ENCODE measurements at regions not wholly inside any gene's neighbourhood (a gene's known extent, or its start where the extent isn't known, plus 50 kb on each side); places are given as distances from the start of the nearest gene placed in this dataset.
A peak's percentile ranks its signal among the peaks of the same experiment; 100 is the strongest.
"Not testable (repeated sequence)": the region's sequence is repeated elsewhere in the genome, so short reads cannot be mapped to it uniquely, and the experiment has no call there.

DNA sequence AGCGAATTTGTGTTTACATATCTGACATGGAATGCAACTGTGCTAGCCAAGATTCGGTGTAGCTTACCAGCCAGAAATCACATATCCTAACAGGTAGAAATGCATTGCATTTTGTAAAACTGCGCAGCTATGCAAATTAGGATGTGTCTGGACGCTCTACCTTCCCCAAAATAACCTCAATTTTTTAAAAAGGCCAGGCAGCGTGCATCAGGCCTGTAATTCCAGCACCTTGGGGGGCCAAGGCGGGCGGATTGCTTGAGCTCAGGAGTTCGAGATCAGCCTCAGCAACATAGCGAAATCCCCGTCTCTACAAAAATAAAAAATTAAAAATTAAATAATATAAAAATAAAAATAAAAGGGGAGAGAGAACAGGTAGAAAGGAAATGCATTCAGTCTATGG, 305.0 kb downstream of the TYW1 start:
- DNase-seq (ENCODE audit: low spot score) (no peak), FAIRE-seq (no peak)

GRCh38 chr7:67302113-67303039, 305.7 kb downstream of the TYW1 start:
- FAIRE-seq (no peak), DNase-seq (ENCODE audit: low spot score) (peak; percentile 98)

- not testable (repeated sequence) for DNase-seq (ENCODE audit: low spot score); FAIRE-seq
These were observed 308.2 kb downstream of the TYW1 start for GRCh38 chr7:67304846-67305245.

DNA sequence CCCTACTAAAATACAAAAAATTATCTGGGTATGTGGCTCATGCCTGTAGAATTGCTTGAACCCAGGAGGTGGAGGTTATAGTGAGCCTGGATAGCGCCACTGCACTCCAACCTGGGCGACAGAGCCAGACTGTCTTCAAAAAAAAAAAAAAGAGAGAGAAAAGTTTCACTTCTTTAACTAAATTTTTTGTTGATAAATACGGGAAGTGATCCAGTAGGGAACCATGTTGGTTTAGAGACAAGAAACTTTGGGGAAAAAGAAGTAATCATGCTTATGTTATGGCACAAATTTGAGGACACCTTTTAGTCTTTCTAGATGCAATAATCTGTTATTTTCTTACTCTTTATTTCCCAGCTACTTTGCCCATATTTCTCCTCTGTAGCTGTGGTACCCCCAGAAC, 309.7 kb downstream of the TYW1 start:
- DNase-seq (ENCODE audit: low spot score), result no peak
- no peak for FAIRE-seq

GRCh38 chr7:67309764-67310549, 313.3 kb downstream of the TYW1 start:
- DNase-seq (ENCODE audit: low spot score), result no peak
- no peak for FAIRE-seq

GRCh38 chr7:67311901-67312300, 315.3 kb downstream of the TYW1 start:
- DNase-seq (ENCODE audit: low spot score), result no peak
- no peak for FAIRE-seq

- DNase-seq (ENCODE audit: low spot score) (no peak), FAIRE-seq (no peak)
These were observed 316.6 kb downstream of the TYW1 start for GRCh38 chr7:67313213-67313612.

DNA sequence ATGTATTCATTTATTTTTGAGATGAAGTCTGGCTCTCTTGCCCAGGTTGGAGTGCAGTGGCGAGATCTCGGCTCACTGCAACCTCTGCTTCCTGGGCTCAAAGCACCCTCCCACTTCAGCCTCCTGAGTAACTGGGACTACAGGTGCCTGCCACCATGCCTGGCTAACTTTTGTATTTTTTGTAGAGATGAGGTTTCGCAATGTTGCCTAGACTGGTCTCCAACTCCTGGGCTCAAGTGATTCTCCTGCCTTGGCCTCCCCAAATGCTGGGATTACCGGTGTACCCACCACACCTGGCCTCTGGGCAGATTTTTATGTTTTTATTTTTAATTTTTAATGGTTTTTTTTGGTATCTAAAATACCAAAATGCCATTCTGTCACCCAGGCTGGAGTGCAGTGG, 320.3 kb downstream of the TYW1 start:
- not testable (repeated sequence) for FAIRE-seq; DNase-seq (ENCODE audit: low spot score)

GRCh38 chr7:67328257-67328656, 331.6 kb downstream of the TYW1 start:
- not testable (repeated sequence) for DNase-seq (ENCODE audit: low spot score); FAIRE-seq

DNA sequence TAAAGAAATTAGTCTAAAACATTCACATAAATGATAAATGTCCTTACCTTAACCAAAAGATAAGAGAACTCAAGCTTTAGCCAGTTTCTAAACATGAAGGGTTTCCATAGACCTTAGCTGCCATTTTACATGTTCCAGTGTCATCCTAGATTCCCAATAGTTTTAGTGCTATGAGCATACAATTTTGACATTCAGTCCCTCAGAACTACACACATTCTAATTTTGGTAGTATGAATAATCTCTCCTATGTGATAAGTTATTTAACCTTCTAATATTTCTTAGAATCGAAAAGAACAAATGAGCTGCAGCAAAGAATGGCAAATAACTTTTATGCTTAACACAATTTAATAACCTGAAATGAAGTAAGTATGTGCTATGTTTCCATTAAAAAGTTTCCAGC, 338.5 kb downstream of the TYW1 start:
- DNase-seq (ENCODE audit: low spot score); FAIRE-seq: not testable (repeated sequence)

DNA sequence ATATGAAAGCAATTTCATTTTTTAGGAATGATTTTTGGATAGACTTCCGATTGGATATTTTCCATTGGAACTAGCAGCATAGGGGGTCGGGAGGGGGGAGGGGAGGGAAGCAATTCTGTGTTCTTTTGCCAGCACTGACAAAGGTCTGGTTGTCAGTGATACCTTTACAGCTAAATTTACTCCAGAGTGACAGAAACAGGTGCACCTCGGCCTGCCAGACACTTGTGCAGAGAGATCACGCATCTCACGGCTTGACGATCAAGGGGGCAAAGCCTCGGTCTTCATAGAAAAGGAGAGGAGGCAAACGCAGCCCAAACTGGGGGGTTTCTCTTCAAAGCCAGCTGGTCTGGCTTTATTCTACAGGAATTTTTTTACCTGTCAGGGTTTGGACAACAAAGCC, 339.0 kb downstream of the TYW1 start:
- FAIRE-seq; DNase-seq (ENCODE audit: low spot score): not testable (repeated sequence)

GRCh38 chr7:67338545-67338944, 341.9 kb downstream of the TYW1 start:
- not testable (repeated sequence) for DNase-seq (ENCODE audit: low spot score); FAIRE-seq

DNA sequence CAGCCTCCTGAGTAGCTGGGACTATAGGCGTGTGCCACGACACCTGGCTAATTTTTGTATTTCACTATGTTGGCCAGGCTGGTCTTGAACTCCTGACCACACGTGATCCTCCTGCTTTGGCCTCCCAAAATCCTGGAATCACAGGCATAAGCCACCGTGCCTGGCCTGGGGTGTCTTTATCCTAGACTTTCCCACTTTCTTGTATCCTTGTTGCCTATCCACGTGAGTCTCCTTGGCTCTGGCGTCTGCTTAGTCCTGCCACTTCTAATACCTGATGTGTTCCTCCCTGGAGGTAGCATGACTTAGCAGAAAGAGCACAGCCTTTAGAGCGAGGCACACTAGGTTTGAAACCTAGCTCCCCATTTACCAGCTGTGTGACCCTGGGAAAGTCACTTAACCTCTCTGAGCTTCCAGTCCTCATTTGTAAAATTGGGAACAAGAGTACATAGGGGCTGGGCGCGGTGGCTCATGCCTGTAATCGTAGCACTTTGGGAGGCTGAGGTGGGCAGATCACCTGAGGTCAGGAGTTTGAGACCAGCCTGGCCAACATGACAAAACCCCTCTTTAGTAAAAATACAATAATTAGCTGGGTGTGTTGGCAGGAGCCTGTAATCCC, 344.6 kb downstream of the TYW1 start:
- FAIRE-seq, result no peak
- DNase-seq (ENCODE audit: low spot score), result no peak

- no peak for FAIRE-seq
- DNase-seq (ENCODE audit: low spot score), result no peak
These were observed 346.5 kb downstream of the TYW1 start for GRCh38 chr7:67343114-67343513.

GRCh38 chr7:67343572-67343971, 346.9 kb downstream of the TYW1 start:
- FAIRE-seq (no peak), DNase-seq (ENCODE audit: low spot score) (no peak)

DNA sequence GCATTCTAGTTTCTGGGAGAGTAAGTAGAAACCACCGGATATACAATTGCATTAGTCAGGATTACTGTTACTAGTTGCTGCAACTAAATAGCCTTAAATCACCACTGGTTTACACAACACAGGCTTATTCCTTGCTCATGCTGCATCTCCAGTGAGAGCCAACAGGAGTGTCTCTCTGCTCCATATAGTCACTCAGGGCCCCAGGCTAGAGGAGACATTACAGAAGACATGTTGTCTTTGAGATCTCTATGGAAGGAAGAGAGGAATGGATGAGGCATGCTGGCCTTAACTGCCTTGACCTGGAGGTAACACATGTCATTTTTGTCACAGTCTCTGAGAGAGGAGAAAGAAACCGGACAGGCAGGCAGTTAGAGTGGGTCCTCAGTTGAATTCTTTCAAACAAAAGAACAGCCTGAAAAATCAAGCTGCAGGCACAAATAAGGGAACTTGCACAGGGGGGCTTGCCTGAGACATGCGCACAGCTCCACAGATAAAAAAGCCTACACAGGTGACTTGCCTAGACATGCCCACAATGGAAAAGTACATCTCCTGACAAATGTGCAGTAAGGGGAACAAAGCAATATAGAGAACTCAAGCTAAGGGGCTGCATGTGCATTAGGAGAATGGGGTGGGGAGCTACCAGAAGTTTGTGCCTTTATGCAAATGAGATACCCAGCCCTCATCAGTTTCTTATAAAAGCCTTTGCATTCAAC, 348.0 kb downstream of the TYW1 start:
- FAIRE-seq, result no peak

DNA sequence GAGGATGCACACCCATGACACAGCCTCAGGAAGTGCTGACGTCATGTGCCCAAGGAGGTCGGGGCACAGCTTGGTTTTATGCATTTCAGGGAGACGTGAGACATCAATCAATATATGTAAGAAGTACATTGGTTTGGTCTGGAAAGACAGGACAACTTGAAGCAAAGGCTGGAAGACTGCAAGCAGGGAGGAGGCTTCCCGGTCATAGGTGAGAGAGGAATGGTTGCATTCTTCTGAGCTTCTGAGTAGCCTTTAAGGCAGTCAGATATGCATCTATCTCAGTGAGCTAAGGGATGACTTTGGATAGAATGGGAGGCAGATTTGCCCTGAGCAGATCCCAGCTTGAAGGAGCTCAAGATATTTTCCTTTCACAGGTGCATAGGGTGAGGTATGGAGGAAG, 349.5 kb downstream of the TYW1 start:
- no peak for DNase-seq (ENCODE audit: low spot score)
- no peak for FAIRE-seq

More for the DNA sequence above, 348.0 kb downstream of the TYW1 start:
- DNase-seq (ENCODE audit: low spot score), result no peak

GRCh38 chr7:67346876-67347275, 350.2 kb downstream of the TYW1 start:
- DNase-seq (ENCODE audit: low spot score), result no peak
- no peak for FAIRE-seq

GRCh38 chr7:67348171-67348570, 351.5 kb downstream of the TYW1 start:
- FAIRE-seq (no peak), DNase-seq (ENCODE audit: low spot score) (no peak)

GRCh38 chr7:67357653-67358052, 361.0 kb downstream of the TYW1 start:
- not testable (repeated sequence) for FAIRE-seq; DNase-seq (ENCODE audit: low spot score)

- not testable (repeated sequence) for FAIRE-seq; DNase-seq (ENCODE audit: low spot score)
These were observed 361.7 kb downstream of the TYW1 start for GRCh38 chr7:67358316-67358715.

Data from urothelium cell line (cell line).